Forelimb muscle (tissue), 1 donor: ENCODE measurements at regions not wholly inside any gene's neighbourhood (a gene's known extent, or its start where the extent isn't known, plus 50 kb on each side); places are given as distances from the start of the nearest gene placed in this dataset.

Source experiments
- DNase-seq: peaks from one replicate; pipeline ENCODE4 v3.0.0-alpha.2; 2013; ENCODE audit warnings: low read depth

DNA sequence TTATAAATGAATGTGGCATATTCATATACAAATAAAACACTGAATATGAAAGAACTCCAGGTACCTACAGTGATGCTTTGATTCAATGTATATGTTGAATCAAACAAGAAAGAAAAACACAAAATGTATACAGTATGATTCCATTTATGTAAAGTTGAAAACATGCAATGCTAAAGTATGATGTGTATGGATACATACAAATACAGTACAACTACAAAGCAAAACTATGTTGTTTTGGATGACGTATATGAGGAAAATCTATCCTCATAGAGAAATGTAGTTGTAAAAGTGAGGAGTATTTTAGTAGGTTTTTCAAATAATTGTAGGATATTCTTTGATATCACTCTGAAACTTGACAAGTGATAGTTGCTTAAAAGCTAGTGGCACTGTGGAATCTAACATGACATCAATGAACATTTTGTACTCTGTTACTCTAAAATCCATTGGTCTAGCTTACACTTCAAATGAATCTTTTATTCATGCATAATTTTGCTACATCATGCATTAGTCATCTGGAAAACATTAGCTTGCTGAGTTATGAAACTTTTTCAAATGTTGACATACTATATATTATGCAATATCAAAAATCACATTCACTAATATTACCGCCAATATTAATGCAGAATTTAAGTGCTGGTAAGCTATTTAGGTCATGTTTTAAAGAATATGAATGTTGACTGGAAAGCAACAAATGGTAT is 278.1 kb upstream of the CHRNA7 start:
- DNase-seq: no peak

DNA sequence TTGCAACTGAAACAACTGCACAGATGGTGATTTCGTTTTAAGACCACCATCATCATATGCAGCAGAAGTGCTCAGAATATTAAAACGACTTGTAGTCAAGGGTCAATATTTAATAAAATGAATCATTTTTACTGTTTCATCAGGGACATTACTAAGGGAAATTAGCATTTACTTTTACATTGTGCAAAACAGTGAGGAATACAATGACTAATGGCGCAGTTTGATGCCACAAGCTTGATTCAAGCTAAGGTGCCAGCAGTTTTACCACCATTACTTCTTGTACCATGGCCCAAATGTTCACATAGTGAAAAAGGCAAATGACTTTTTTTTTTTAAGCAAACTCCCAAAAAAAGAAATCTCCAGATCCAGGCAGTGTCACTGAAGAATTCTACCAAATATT is 277.4 kb upstream of the CHRNA7 start:
- no peak for DNase-seq

DNA sequence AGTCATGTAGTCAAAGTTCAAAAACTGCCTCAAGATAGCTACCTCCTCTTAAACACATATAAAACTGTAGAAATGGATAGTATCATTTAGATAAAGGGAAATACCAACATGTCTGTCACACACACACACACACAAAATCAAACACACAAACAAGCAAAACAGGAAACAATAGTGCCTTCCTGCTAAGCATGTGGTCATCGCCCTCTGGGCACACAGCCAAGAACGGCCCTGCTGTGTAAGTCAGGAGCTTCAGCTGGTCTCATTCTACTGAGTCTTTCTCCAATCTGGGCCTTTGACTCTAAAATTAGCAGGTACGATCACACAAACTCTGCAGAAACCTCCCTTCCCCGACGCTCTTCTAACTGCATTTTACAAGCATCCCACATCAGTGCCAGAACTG is 272.2 kb upstream of the CHRNA7 start:
- no peak for DNase-seq

DNA sequence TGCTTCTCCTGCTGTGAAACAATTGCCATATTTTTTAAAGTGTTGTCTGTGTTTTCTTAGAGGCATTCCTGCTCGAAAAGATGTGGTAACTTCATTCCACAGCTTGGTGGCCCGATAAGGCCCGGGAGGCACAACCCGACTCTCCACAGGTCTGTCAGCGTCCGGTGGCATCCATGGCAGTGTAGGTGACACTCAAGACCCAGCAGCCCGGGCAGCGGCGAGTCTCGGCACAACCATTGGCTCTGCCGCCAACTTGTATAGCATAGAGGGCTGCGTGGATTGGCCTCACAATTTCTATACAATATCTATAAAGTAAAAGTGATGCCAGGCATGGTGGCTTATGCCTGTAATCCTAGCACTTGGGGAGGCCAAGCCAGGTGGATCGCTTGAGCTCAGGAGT is 262.3 kb upstream of the CHRNA7 start:
- DNase-seq: no peak

DNA sequence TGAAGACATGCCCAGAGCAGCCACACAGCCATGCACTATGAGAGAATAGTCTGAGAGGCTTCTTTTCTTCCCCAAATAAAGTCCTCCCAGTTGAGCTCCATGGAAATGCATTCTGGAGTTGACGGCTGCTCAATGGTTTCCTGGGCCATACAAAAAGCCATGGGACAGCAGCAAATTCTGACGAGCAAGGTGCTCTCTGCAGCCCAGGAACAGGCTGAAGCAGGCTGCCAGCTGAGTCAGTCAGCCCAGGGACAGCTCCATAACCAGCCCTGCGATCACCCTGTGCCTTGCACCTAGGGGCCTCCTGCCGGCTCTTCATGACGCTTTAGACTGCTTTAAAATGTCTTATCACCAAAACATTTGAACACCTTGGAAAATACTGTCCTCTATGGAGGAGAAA is 256.3 kb upstream of the CHRNA7 start:
- DNase-seq: no peak

DNA sequence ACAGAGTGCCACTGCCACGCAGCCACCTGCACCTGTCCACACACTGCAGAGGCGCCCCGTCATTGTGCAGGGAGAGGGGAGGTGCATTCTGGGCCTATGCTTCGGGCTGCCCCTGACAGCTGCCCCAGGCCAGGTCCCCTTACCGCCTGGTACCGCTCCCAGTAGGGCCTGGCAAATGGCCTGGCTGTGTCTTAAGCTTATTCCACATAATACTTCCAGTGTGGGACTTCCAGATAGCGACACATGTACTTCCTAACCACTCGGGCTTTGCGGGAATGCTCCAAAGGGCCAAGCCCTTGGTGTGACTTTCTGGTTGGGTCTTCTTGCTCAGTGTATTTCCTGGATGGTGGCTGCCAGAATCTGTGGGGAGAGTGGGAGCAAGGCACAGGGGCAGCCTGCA is 254.3 kb upstream of the CHRNA7 start:
- no peak for DNase-seq

DNA sequence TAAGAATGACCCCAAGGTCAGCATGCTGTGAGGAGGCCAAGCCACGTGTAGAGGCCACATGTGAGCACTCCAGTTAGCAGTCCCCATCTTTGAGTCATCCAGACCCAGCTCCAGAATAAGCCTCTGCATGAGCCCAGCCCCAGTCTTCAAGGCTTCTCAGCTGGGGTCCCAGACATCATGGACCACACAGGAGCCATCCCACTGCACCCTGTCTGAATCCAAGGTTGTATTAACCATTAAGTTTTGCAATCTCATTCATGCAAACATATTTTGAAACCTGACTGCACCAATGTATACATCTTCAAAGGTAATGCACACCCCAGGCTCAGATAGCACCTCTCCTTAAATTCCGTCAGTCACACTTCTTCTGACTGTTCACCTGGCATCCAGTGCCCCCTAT is 249.1 kb upstream of the CHRNA7 start:
- no peak for DNase-seq

DNA sequence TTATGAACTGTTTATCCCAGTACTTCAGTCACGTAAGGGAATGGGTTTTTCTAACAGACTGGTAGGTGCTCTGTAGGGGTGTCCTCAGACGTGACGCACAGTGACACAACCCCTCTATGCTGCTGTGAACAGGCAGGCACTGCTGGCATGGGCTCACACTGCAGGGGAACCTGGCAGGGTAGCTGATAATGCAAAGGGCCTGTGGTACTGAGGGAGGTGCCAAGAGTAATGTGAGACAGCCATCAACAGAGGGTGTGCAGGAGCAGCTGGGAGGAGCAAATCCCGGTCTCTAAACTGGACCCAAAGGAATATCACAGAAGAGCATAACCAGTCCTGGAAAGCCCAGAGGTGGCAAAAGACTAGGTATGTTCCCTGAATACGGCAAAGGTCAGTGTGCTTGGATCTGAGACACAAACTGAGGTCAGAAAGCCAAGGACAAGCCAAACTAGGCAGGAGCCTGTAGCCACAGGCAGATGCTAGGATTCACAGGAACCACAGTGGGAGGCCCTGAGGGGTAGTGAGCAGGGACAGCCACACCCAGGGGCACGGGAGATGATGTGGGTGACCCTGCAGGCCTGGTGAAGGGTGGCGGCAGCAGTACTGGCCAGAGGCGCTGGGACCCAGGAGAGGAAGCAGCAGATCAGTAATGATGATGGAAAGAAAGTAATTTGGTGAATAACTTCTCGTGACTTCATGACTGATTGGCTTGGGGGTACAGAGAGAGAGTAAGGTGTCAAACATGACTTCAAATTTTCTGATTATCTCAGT is 248.1 kb upstream of the CHRNA7 start:
- no peak for DNase-seq

DNA sequence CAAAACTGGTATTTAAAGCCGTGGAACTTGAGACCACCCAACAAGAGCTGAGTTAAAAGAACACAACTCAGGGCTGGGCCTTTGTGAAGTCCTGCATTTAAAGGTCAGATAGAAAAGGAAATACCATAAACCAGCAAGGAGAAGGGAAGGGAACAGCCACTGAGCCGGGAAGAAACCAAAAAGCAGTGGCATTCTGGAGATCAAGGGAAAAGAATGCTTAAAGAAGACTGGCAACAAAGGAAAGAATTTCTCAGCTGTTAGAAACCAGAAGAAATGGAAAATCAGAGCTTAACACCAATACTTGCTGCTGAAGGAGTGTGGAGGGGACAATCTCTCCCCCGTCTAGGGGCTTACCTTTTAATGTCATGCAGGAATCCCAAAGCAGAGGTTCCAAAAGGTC is 247.4 kb upstream of the CHRNA7 start:
- no peak for DNase-seq

DNA sequence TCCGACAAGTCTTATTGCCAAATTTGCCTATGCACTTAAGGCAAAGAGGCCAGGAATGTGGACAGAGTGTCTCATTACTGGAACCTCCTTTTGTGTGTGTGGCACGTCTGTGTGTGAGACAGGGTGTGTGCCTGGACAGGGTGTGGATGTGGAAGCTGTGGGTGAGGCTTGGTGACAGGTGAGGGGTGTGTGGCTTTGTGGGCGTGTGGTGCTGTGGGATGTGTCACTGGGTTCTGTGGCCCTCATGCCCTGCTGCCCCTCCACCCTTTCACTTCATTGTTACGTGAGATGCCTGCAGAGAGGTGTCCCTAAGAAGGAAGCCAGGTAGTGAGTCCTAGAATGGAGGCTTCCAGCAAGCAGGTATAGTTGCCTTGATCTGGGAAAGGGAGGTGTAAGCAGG is 244.0 kb upstream of the CHRNA7 start:
- DNase-seq: no peak

DNA sequence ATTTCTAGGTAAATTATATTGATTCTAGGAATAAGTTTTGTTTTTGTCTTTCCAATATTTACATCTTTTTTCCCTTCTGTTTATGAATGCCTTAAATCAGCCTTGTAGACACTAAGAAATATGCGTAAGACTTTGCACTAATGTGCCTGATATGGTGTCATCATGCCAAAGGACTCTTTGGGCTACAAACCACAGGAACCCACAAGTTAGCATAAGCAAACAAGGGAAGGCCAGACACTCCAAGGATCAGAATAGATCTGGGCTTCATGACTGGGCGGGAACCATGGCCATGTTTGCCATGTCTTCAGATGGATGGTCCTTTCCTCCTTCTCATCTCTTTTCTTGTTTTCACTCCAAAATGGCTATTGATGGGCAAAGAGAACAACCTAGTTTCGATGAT is 242.2 kb upstream of the CHRNA7 start:
- DNase-seq: no peak

DNA sequence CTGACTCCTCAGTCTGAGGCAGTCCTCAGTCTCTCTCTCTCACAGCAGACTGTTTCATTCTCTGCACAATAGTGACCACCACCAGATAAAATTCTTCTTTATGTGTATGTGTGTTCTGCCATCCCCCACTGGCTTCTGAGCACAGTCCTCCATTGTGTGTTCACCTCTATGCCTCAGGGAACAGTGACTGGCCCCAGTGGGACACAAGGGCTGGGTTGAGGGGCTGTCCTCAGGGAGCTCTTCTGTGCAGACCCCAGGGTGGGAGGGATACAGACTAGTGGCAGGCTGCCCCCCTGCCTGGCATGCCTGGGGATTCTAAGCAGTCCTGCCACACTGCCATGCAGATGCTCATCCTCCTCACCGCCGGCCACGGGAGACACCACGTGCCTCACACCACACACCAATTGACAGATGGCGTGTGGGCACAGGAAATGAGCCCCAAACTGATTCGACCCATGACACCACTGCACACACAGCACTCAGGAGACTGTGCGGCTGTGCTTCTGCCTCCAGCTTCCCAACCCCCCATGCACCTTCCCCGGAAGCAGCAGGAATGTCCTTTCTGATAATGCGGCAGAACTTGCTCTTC is 237.6 kb upstream of the CHRNA7 start:
- DNase-seq: no peak

DNA sequence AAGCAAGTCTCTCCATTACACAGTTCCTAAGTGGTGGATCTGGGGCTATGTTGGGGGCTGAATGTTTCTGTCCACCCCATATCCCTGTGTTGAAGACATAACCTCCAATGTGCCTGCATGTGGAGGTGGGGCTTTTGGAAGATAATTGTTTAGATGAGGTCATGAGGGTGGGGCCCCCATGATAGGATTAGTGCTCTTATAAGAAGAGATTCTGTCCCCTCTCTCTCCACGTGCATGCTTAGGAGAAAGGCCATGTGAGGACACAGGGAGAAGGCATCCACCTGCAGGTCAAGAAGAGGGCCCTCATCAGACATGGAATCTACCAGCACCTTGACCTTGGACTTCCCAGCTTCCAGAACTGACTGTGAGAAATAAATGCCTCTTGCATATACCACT is 231.0 kb upstream of the CHRNA7 start:
- DNase-seq: no peak

DNA sequence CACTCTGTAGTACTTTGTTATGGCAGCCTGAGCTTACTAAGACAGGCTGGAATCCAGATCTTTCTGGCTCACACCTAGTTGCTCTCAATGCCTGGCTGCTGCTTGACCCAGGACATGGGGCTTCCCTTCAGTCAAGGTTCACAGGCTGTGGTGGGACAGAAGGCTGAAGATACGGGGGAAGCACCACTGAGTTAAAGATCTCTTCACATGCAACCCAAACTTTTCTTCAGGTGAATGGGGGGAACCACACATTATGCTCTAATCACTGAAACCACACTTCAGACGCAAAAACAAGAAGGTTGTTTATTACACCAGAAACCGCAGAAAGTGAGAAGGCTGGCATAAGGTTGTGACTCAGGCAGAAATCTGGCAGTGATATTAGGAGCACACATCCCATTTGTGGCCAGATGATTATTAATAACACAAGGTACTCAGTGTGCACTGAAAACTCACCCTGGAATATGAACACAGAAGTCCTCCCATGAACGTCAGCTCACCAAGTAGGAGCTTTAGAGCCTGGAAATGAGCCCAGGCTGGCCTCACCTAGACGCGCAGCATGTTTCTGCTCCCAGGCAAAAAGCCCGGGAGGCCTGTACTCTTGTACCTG is 230.5 kb upstream of the CHRNA7 start:
- no peak for DNase-seq

DNA sequence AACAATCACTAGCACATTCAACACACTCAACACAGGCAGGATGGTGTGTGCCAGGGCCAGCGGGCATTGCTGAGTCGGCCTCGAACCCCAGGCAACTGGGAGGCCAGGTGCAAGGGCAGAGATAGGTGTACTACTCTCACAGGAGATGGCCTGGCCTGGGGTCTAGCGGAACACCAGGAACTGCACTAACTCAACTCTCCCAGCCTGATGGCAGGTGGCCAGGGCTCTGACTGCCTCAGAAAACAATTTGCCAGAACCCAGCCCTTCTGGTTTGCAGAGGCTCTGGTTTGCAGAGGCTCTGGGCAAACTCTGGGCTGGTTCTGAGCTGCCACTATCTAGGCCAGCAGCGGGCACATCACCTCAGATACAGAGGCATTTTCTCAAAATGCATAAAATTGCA is 229.2 kb upstream of the CHRNA7 start:
- no peak for DNase-seq

DNA sequence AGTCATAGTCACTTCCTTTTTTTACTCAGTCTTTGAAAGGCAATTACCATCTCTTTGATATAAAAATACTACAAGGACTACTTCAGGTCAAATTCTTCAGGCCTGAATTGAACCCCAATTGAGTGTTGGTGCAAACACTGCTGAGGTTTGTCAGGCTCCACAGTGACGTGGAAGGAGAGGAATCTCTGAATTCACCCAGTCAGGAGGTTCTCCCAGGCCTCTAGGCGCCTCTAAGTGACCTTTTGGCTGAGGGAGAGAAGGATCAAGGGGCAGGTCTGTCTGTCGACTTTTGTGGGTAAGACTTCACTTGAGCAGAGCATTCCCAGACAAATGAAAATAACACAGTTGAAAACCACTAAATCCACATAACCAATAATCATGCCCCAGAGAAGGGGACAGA is 227.6 kb upstream of the CHRNA7 start:
- DNase-seq: no peak

DNA sequence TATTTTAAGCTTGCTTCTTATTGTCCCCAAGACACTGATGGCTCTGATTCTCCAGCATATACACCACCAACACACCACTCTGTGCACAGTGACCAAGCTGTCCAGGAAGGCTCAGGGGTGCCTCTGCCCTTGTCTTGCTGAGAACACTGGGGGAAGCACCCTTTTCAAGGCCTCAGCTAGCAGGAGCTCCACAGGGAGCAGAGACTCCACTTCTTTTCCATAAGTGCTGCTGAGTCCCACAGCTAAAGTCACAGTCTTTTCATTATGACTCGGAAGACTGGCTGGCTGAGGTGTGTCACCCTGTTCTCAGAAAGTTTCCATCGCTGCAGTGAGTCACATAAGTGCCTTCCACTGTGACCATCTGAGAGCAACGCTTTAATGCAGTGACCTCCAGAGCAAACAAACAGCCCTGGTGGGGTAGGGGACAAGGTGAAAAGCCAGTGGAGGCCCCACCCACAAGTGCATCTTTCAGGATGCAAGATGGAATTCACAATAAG is 226.9 kb upstream of the CHRNA7 start:
- no peak for DNase-seq

DNA sequence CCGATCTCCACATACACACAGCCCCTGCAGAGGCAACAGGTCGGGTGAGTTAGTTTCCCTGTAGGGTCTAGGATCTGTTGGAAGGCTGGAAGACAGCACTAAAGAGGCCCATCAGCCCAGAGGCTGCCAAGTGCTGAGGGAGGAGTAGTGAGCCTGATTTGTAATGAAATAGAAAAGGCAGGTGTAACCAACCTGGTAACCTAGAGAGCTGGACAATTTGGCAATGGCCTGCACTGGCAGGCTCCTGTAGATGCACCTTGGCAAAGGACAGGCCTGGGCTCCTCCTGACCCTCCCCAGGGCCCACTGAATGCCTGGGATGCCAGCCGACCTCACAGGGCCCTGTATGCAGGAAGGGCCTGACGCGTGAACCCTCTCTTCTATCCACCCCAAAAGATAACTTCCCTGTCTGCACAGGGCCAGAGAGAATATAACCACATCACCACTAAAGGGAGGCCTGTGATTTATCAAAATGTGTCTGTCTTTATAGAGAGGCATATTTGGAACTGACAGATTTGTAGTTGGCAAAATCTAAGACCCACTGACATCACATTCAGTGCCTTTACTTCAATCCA is 225.1 kb upstream of the CHRNA7 start:
- DNase-seq: no peak

DNA sequence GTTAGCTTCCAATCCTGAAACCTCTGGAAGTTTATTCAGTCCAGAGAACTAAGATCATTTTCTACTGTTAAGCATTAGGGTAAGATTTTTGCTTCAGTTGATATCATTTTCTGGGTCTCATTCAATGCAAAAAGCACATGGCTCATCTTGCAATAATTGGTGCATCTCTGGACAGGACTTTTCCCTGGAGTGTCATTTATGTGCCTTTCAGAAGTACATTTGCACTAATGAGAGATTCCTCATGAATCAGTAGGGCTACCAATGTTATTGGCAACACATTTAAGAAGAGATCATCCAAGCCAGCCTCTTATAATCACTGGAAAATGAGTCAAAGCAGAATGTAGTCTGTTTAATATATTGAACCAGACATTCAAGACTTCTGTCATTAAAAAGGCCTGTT is 224.2 kb upstream of the CHRNA7 start:
- no peak for DNase-seq

DNA sequence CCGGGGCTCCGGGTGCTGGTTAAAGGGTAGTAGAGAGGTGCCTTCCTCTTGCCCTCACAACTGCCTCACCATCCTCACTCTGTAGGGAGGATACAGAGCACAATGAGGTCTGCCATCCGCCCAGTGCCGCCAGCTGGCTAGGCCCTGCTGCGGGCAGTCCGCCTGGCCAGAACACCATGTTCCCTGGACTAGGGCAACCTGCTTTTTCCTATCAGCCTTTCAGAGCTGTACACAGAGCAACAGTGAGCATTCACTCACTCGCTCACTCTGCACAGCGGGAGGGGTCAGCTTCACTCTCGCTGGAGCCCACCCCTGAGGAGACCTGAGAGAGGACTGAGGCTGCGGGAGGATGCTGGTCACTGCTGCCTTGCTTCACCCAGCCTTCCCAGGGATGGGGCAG is 218.7 kb upstream of the CHRNA7 start:
- no peak for DNase-seq

DNA sequence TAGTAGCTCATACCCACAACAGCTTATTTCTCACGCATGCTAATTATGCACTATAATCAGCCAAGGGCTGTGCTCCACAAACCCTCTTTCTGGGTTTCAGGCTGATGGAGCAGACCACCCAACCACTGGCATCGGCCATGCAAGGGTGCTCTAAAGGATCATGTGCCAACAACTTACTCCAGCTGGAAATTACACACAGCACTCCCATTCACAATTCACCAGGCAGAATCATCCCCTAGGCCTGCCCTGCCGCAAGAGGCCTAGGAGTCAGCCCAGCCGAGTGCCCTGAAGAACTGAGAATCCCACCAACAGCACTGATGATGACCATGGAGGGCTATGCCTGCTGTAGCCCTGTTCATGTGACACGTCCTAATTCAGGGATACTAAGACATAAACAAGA is 216.2 kb upstream of the CHRNA7 start:
- DNase-seq: no peak

DNA sequence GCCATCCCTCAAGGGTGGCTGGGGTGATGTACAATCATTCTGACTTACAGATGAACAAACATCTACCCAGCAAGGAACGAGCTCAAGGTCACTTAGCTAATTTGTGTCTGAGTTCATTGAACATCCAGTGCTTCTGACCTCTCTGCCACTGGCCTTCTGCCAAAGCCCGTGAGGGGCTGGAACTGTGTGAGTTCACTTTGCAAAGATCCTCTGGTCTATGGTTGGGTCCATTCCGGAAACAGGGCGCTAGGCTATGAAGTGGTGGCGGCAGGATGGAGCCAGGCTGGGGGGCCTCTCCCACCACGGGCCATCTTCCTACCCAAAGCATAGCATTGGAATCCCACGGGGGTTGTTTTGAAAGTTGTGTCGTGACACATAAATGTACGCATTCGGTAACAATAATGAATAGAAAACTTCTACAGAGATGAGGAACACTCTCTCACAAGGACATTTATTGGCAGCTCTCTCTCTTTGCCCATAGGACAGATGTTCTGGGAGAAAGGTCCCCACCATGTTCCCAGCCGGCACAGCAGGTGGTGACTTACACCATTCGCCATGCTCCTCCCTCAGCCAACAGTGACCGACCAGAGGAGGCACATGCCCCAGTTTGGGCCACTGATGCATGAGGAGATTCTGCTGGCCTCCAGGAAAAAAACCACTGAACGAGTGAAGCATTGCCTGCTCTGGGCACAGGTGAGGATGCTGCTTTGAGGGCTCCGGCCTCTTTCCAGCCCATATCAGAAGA is 214.7 kb upstream of the CHRNA7 start:
- no peak for DNase-seq
